B cell (primary cell): ENCODE measurements at regions not wholly inside any gene's neighbourhood (a gene's known extent, or its start where the extent isn't known, plus 50 kb on each side); places are given as distances from the start of the nearest gene placed in this dataset.

Source experiments
- ATAC-seq: fragments of 200-7000 bp; cut with Tn5 transposase; one replicate; pipeline ENCODE4 v1.10.0; 2021; ENCODE audit warnings: low read depth, mild to moderate bottlenecking, moderate number of reproducible peaks, moderate library complexity
- CTCF ChIA-PET: fragments of 350-600 bp; sonication (Branson Sonifier 250); formaldehyde crosslinking; loops from one replicate; lab custom pipeline; 2021; ENCODE audit warnings: antibody characterized with exemption, inconsistent platforms; lab: Charles Lee
- POLR2A ChIA-PET: fragments of 350-600 bp; sonication (Branson Sonifier 250); formaldehyde crosslinking; loops from one replicate; lab custom pipeline; 2021; ENCODE audit warnings: antibody characterized with exemption; lab: Charles Lee
- DNase-seq: peaks from one replicate; pipeline ENCODE4 v3.0.0; 2013
- H2AFZ ChIP-seq: 2 replicates; pipeline ENCODE4 v1.6.1; 2012; ENCODE audit warnings: mild to moderate bottlenecking, low read depth, low read length; ENCODE audit not compliant: insufficient read depth, poor library complexity, severe bottlenecking
- H3K27ac ChIP-seq, 2 donors: 1 replicate in 1 of 2; 2 replicates in 1 of 2; pipeline ENCODE4 v1.5.1; 2012 to 2013; ENCODE audit warnings: low read length in 2 of 2, mild to moderate bottlenecking in 2 of 2, moderate library complexity in 1 of 2
- H3K27me3 ChIP-seq, 4 experiments: fragments of 200-600 bp in 1 of 4; sonication (generic) in 1 of 4; replicated peaks in 1 of 4; 1 replicate in 2 of 4; 2 replicates in 2 of 4; pipeline versions ENCODE4 v1.6.1 to v1.7.0; 2013 to 2016; ENCODE audit warnings: low read length in 3 of 4, mild to moderate bottlenecking in 2 of 4, mixed read lengths in 1 of 4, moderate library complexity in 1 of 4; ENCODE audit not compliant: insufficient read depth in 4 of 4, control insufficient read depth in 3 of 4; ENCODE audit errors: control extremely low read depth in 1 of 4
- H3K36me3 ChIP-seq, 2 experiments: replicated peaks in 1 of 2; 1 replicate in 1 of 2; 2 replicates in 1 of 2; pipeline versions ENCODE4 v1.6.1 to v1.7.1; 2013; ENCODE audit warnings: low read length in 1 of 2; ENCODE audit not compliant: insufficient read depth in 2 of 2, control insufficient read depth in 1 of 2; ENCODE audit errors: control extremely low read depth in 1 of 2, extremely low read depth in 1 of 2
- H3K4me1 ChIP-seq, 2 donors: fragments of 200-600 bp in 1 of 2; sonication (generic) in 1 of 2; 1 replicate in 1 of 2; 2 replicates in 1 of 2; pipeline versions ENCODE4 v1.5.1 to v1.6.1; 2013 to 2017; ENCODE audit warnings: low read length in 2 of 2; ENCODE audit not compliant: control insufficient read depth in 2 of 2, insufficient read depth in 2 of 2
- H3K4me2 ChIP-seq: replicated peaks from 2 replicates; pipeline ENCODE3; 2012; ENCODE audit warnings: mild to moderate bottlenecking, low read depth, low read length; ENCODE audit not compliant: poor library complexity, severe bottlenecking
- H3K4me3 ChIP-seq, 5 experiments: fragments of 200-600 bp in 1 of 5; sonication (generic) in 1 of 5; 1 replicate in 3 of 5; 2 replicates in 2 of 5; pipeline versions ENCODE4 v1.5.1 to v1.7.0; 2011 to 2016; ENCODE audit warnings: low read length in 4 of 5, mild to moderate bottlenecking in 4 of 5, low read depth in 2 of 5, control low read depth in 1 of 5, moderate library complexity in 1 of 5; ENCODE audit not compliant: insufficient read depth in 1 of 5; ENCODE audit errors: control extremely low read depth in 1 of 5, extremely low read depth in 1 of 5
- H3K79me2 ChIP-seq: fragments of 200-600 bp; sonication (generic); one replicate; pipeline ENCODE4 v1.6.0; 2016; ENCODE audit warnings: low read length; ENCODE audit not compliant: control insufficient read depth, insufficient read depth
- H3K9ac ChIP-seq: fragments of 200-600 bp; sonication (generic); 2 replicates; pipeline ENCODE4 v1.6.1; 2017; ENCODE audit warnings: mild to moderate bottlenecking, low read length, moderate library complexity
- H3K9me3 ChIP-seq, 3 donors: one replicate each; pipeline versions ENCODE4 v1.6.1 to v1.7.1; 2013; ENCODE audit warnings: low read length in 2 of 3; ENCODE audit not compliant: control insufficient read depth in 2 of 3, insufficient read depth in 1 of 3; ENCODE audit errors: control extremely low read depth in 1 of 3
- H4K20me1 ChIP-seq: 2 replicates; pipeline ENCODE4 v1.6.0; 2012; ENCODE audit warnings: mild to moderate bottlenecking, low read length; ENCODE audit not compliant: insufficient read depth, control insufficient read depth, poor library complexity, severe bottlenecking
- H3K27ac Mint-ChIP-seq: one replicate; pipeline ENCODE4 v1.8.0; 2021; ENCODE audit warnings: mixed read lengths
- H3K27me3 Mint-ChIP-seq: one replicate; pipeline ENCODE4 v1.8.0; 2021; ENCODE audit warnings: mixed read lengths
- H3K4me1 Mint-ChIP-seq: one replicate; pipeline ENCODE4 v1.8.0; 2021; ENCODE audit warnings: mixed read lengths
- H3K4me3 Mint-ChIP-seq: one replicate; pipeline ENCODE4 v1.8.0; 2021; ENCODE audit warnings: mixed read lengths
- H3K9me3 Mint-ChIP-seq: one replicate; pipeline ENCODE4 v1.8.0; 2022; ENCODE audit warnings: mixed read lengths; ENCODE audit not compliant: insufficient read depth
- EZH2 ChIP-seq: IDR thresholded peaks from 2 replicates; pipeline ENCODE4 v1.6.1; 2012; ENCODE audit warnings: borderline replicate concordance, low read depth, mild to moderate bottlenecking, moderate library complexity, low read length; ENCODE audit not compliant: insufficient read depth, poor library complexity, severe bottlenecking
- WGBS: methylation state at CpG from one replicate; pipeline ENCODE4 v1.1.5; 2013; ENCODE audit warnings: missing lambda C conversion rate; ENCODE audit not compliant: insufficient coverage; 5-methylcytosine and 5-hydroxymethylcytosine counted together
- intact Hi-C: fragments of 100-400 bp; cut with micrococcal nuclease; formaldehyde crosslinking; loops from one replicate; pipeline ENCODE4 v1.10.0; 2022
- TF ChIP-seq, protein P1 (sequence below): fragments of 200-600 bp; IDR thresholded peaks from one replicate; pipeline ENCODE4 v1.8.0; 2022; ENCODE audit warnings: antibody characterized with exemption, mild to moderate bottlenecking

GRCh38 chr3:144458283-144458682 is 486.7 kb downstream of the DIPK2A start:
- H3K27ac Mint-ChIP-seq: no peak overlapping the region
- CTCF ChIA-PET: no interaction called here
- H3K4me1 Mint-ChIP-seq: no peaks in the 10 kb centered on the region
- H2AFZ ChIP-seq: no peak overlapping the region
- no peaks in the 10 kb centered on the region for H3K4me1 ChIP-seq
- no peak overlapping the region for H3K27ac ChIP-seq
- no peak for TF ChIP-seq EZH2
- TF ChIP-seq, protein P1, sequence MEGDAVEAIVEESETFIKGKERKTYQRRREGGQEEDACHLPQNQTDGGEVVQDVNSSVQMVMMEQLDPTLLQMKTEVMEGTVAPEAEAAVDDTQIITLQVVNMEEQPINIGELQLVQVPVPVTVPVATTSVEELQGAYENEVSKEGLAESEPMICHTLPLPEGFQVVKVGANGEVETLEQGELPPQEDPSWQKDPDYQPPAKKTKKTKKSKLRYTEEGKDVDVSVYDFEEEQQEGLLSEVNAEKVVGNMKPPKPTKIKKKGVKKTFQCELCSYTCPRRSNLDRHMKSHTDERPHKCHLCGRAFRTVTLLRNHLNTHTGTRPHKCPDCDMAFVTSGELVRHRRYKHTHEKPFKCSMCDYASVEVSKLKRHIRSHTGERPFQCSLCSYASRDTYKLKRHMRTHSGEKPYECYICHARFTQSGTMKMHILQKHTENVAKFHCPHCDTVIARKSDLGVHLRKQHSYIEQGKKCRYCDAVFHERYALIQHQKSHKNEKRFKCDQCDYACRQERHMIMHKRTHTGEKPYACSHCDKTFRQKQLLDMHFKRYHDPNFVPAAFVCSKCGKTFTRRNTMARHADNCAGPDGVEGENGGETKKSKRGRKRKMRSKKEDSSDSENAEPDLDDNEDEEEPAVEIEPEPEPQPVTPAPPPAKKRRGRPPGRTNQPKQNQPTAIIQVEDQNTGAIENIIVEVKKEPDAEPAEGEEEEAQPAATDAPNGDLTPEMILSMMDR: no peak
- H3K4me2 ChIP-seq: no peak overlapping the region
- H3K27me3 ChIP-seq: no peaks in the 10 kb centered on the region
- no peaks in the 10 kb centered on the region for H4K20me1 ChIP-seq
- H3K27me3 Mint-ChIP-seq: peaks cover 5% of the 10 kb centered on the region
- intact Hi-C loops: no loop called here
- H3K9ac ChIP-seq: no peak overlapping the region
- no peak overlapping the region for H3K4me3 Mint-ChIP-seq
- H3K4me3 ChIP-seq: no peak overlapping the region
- ATAC-seq: no peak
- H3K9me3 Mint-ChIP-seq: no peaks in the 10 kb centered on the region
- no peak for DNase-seq
- POLR2A ChIA-PET: no interaction called here
- H3K79me2 ChIP-seq: no peaks in the 10 kb centered on the region
- no peaks in the 10 kb centered on the region for H3K9me3 ChIP-seq
- no peaks in the 10 kb centered on the region for H3K36me3 ChIP-seq
- 95% methylated on average over 2 of the region's 2 CpGs for WGBS

DNA sequence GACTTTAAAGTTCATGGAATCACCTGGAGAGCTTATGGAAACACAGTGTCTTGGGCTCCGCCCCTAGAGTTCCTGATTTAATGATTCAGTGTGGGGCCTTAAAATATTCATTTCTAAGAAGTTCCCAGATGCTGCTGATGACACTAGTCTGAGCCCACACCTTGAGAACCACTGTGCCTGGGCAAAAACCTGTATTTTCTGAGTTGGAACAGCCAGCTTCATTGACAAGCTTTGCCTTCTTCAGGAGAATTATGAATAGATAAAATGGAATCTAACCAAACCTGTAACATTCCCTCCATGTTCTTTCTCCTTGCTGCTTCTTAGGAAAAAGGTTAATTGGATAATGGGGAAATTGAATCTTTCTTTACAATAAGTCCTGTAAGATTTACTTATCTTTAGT is 490.7 kb downstream of the DIPK2A start:
- Histone ChIP-seq H3K36me3 (no peaks in the 10 kb centered on the region), H3K9ac (no peak overlapping the region), H3K4me1 (no peaks in the 10 kb centered on the region), H3K27me3 (no peaks in the 10 kb centered on the region), H3K9me3 (no peaks in the 10 kb centered on the region), H2AFZ (no peak overlapping the region), H4K20me1 (no peaks in the 10 kb centered on the region), H3K79me2 (no peaks in the 10 kb centered on the region), H3K4me3 (no peak overlapping the region), H3K27ac (no peak overlapping the region), H3K4me2 (no peak overlapping the region)
- ATAC-seq (no peak), DNase-seq (no peak)
- intact Hi-C loops: no loop called here
- TF ChIP-seq, protein P1: no peak
- TF ChIP-seq EZH2: no peak
- POLR2A ChIA-PET: no interaction called here
- Mint-ChIP-seq H3K9me3 (no peaks in the 10 kb centered on the region), H3K4me3 (no peak overlapping the region), H3K4me1 (no peaks in the 10 kb centered on the region), H3K27ac (no peak overlapping the region), H3K27me3 (peaks cover 5% of the 10 kb centered on the region)
- 100% methylated on average over 1 of the region's 1 CpG for WGBS
- CTCF ChIA-PET: no interaction called here
